GM12891 (cell line): ENCODE measurements at regions not wholly inside any gene's neighbourhood (a gene's known extent, or its start where the extent isn't known, plus 50 kb on each side); places are given as distances from the start of the nearest gene placed in this dataset.

ENCODE experiments used
- POLR2A ChIP-seq: IDR thresholded peaks from 2 replicates; pipeline ENCODE4 v1.6.1; 2011; ENCODE audit warnings: low read depth, low read length, control low read depth
- POLR2AphosphoS5 ChIP-seq: IDR thresholded peaks from 2 replicates; pipeline ENCODE4 v1.6.1; 2011; ENCODE audit warnings: low read depth, low read length, control low read depth
- TAF1 ChIP-seq: IDR thresholded peaks from 2 replicates; pipeline ENCODE4 v1.6.1; 2011; ENCODE audit warnings: low read depth, low read length, control low read depth

GRCh38 chr6:44549516-44549915, 162.0 kb downstream of the CDC5L start:
- no peak for TF ChIP-seq TAF1
- no peak for TF ChIP-seq POLR2AphosphoS5
- no peak for TF ChIP-seq POLR2A
